ENCODE measurements at regions not wholly inside any gene's neighbourhood (a gene's known extent, or its start where the extent isn't known, plus 50 kb on each side); places are given as distances from the start of the nearest gene placed in this dataset.

GRCh38 chr3:117798687-117799386 lies 1089.3 kb downstream of the TUSC7 start:
- no peak for TF ChIP-seq EP300 (IDR thresholded peaks at IDR 0.05)
- TF ChIP-seq, protein P1, sequence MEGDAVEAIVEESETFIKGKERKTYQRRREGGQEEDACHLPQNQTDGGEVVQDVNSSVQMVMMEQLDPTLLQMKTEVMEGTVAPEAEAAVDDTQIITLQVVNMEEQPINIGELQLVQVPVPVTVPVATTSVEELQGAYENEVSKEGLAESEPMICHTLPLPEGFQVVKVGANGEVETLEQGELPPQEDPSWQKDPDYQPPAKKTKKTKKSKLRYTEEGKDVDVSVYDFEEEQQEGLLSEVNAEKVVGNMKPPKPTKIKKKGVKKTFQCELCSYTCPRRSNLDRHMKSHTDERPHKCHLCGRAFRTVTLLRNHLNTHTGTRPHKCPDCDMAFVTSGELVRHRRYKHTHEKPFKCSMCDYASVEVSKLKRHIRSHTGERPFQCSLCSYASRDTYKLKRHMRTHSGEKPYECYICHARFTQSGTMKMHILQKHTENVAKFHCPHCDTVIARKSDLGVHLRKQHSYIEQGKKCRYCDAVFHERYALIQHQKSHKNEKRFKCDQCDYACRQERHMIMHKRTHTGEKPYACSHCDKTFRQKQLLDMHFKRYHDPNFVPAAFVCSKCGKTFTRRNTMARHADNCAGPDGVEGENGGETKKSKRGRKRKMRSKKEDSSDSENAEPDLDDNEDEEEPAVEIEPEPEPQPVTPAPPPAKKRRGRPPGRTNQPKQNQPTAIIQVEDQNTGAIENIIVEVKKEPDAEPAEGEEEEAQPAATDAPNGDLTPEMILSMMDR (IDR thresholded peaks at IDR 0.05): no peak
- TF ChIP-seq POLR2A (IDR thresholded peaks at IDR 0.05): no peak
